ENCODE measurements at regions not wholly inside any gene's neighbourhood (a gene's known extent, or its start where the extent isn't known, plus 50 kb on each side); places are given as distances from the start of the nearest gene placed in this dataset.
"Not testable (repeated sequence)": the region's sequence is repeated elsewhere in the genome, so short reads cannot be mapped to it uniquely, and the experiment has no call there.

- DNase-seq = peak; percentile 17
Observed at GRCh38 chr6:50899306-50899870, 80.7 kb downstream of the TFAP2B start.

GRCh38 chr6:50902260-50902659, 83.6 kb downstream of the TFAP2B start:
- DNase-seq = no peak

GRCh38 chr6:50905297-50905696, 86.6 kb downstream of the TFAP2B start:
- no peak for DNase-seq

- no peak for DNase-seq
Observed at GRCh38 chr6:50907565-50907964, 88.9 kb downstream of the TFAP2B start.

GRCh38 chr6:50913105-50913770, 94.6 kb downstream of the TFAP2B start:
- no peak for DNase-seq

GRCh38 chr6:50921378-50921777, 102.7 kb downstream of the TFAP2B start:
- not testable (repeated sequence) for DNase-seq

GRCh38 chr6:50921968-50922367, 103.3 kb downstream of the TFAP2B start:
- DNase-seq = no peak

GRCh38 chr6:50922579-50923525, 104.2 kb downstream of the TFAP2B start:
- DNase-seq = no peak

GRCh38 chr6:50924758-50925157, 106.1 kb downstream of the TFAP2B start:
- DNase-seq = no peak

GRCh38 chr6:50925548-50925947, 106.9 kb downstream of the TFAP2B start:
- DNase-seq = no peak

- DNase-seq = no peak
Observed at GRCh38 chr6:50925981-50926380, 107.3 kb downstream of the TFAP2B start.

- DNase-seq = no peak
Observed at GRCh38 chr6:50927800-50928199, 109.1 kb downstream of the TFAP2B start.

GRCh38 chr6:50929323-50929722, 110.7 kb downstream of the TFAP2B start:
- DNase-seq = no peak

GRCh38 chr6:50935442-50935841, 116.8 kb downstream of the TFAP2B start:
- no peak for DNase-seq

- DNase-seq = peak; percentile 64
Observed at GRCh38 chr6:50936277-50936681, 117.6 kb downstream of the TFAP2B start.

- no peak for DNase-seq
Observed at GRCh38 chr6:50939931-50940330, 121.3 kb downstream of the TFAP2B start.

- DNase-seq = no peak
Observed at GRCh38 chr6:50945789-50946188, 127.1 kb downstream of the TFAP2B start.

GRCh38 chr6:50952092-50952907, 133.6 kb downstream of the TFAP2B start:
- DNase-seq = peak; percentile 9

GRCh38 chr6:50956014-50956413, 137.3 kb downstream of the TFAP2B start:
- DNase-seq = no peak

- DNase-seq = no peak
Observed at GRCh38 chr6:50958148-50958697, 139.6 kb downstream of the TFAP2B start.

GRCh38 chr6:50959081-50959641, 140.5 kb downstream of the TFAP2B start:
- DNase-seq = no peak

GRCh38 chr6:50961611-50962010, 142.9 kb downstream of the TFAP2B start:
- no peak for DNase-seq
